SK-N-SH treated with all-trans-retinoic acid at 6 μM for 48 hours (cell line): ENCODE measurements at regions not wholly inside any gene's neighbourhood (a gene's known extent, or its start where the extent isn't known, plus 50 kb on each side); places are given as distances from the start of the nearest gene placed in this dataset.

Source experiments
- ATAC-seq: fragments of 200-7000 bp; cut with Tn5 transposase; 3 replicates; pipeline ENCODE4 v1.9.1; 2020; ENCODE audit warnings: mild to moderate bottlenecking, moderate library complexity
- ARNTL ChIP-seq: fragments of 450-650 bp; formaldehyde crosslinking; IDR thresholded peaks from 2 replicates; pipeline ENCODE4 v1.5.0; 2020; ENCODE audit warnings: low read depth, mild to moderate bottlenecking, moderate library complexity, borderline replicate concordance
- BACH2 ChIP-seq: fragments of 250-450 bp; sonication (Bioruptor Pico); IDR thresholded peaks from 2 replicates; pipeline ENCODE4 v1.9.0; 2021; ENCODE audit warnings: mild to moderate bottlenecking, borderline replicate concordance
- CREB5 ChIP-seq: fragments of 250-450 bp; sonication (Bioruptor Pico); IDR thresholded peaks from 2 replicates; pipeline ENCODE4 v1.5.1; 2020; ENCODE audit warnings: low read depth, mild to moderate bottlenecking, moderate library complexity
- CSDC2 ChIP-seq: fragments of 250-450 bp; sonication (Bioruptor Pico); IDR thresholded peaks from 2 replicates; pipeline ENCODE4 v1.5.0; 2020; ENCODE audit warnings: mild to moderate bottlenecking, moderate library complexity
- CSRNP3 ChIP-seq: fragments of 250-450 bp; sonication (Bioruptor Pico); IDR thresholded peaks from 2 replicates; pipeline ENCODE4 v1.5.1; 2021; ENCODE audit warnings: mild to moderate bottlenecking, moderate library complexity
- ESRRG ChIP-seq: fragments of 250-450 bp; sonication (Bioruptor Pico); IDR thresholded peaks from 2 replicates; pipeline ENCODE4 v1.6.1; 2021; ENCODE audit warnings: mild to moderate bottlenecking
- OSR1 ChIP-seq: fragments of 250-450 bp; sonication (Bioruptor Pico); IDR thresholded peaks from 2 replicates; pipeline ENCODE4 v1.8.0; 2022; ENCODE audit warnings: moderate library complexity, mild to moderate bottlenecking, inconsistent platforms
- PATZ1 ChIP-seq: fragments of 250-450 bp; sonication (Bioruptor Pico); IDR thresholded peaks from 2 replicates; pipeline ENCODE4 v1.8.0; 2020; ENCODE audit warnings: mild to moderate bottlenecking, moderate library complexity, borderline replicate concordance
- POU6F1 ChIP-seq: fragments of 250-450 bp; sonication (Bioruptor Pico); IDR thresholded peaks from 2 replicates; pipeline ENCODE4 v1.8.0; 2021; ENCODE audit warnings: low read depth, mild to moderate bottlenecking, moderate library complexity, borderline replicate concordance
- PPARA ChIP-seq: fragments of 250-450 bp; sonication (Bioruptor Pico); IDR thresholded peaks from 2 replicates; pipeline ENCODE4 v1.5.0; 2020; ENCODE audit warnings: mild to moderate bottlenecking, borderline replicate concordance
- RARB ChIP-seq: fragments of 250-450 bp; sonication (Bioruptor Pico); IDR thresholded peaks from 2 replicates; pipeline ENCODE4 v1.8.0; 2021; ENCODE audit warnings: mild to moderate bottlenecking, moderate library complexity
- SNAI2 ChIP-seq: fragments of 250-450 bp; sonication (Bioruptor Pico); IDR thresholded peaks from 2 replicates; pipeline ENCODE4 v1.5.0; 2020; ENCODE audit warnings: mild to moderate bottlenecking, moderate library complexity
- TCF4 ChIP-seq: fragments of 250-450 bp; sonication (Bioruptor Pico); IDR thresholded peaks from 2 replicates; pipeline ENCODE4 v1.8.0; 2021; ENCODE audit warnings: mild to moderate bottlenecking, moderate library complexity, borderline replicate concordance
- TOX ChIP-seq: fragments of 250-450 bp; sonication (Bioruptor Pico); IDR thresholded peaks from 2 replicates; pipeline ENCODE4 v1.8.0; 2021; ENCODE audit warnings: mild to moderate bottlenecking, moderate library complexity, borderline replicate concordance
- TSHZ2 ChIP-seq: fragments of 250-450 bp; sonication (Bioruptor Pico); IDR thresholded peaks from 2 replicates; pipeline ENCODE4 v1.5.0; 2020; ENCODE audit warnings: mild to moderate bottlenecking, moderate library complexity
- ZFP3 ChIP-seq: fragments of 250-450 bp; sonication (Bioruptor Pico); IDR thresholded peaks from 2 replicates; pipeline ENCODE4 v1.5.0; 2020; ENCODE audit warnings: mild to moderate bottlenecking, moderate library complexity
- ZNF565 ChIP-seq: fragments of 450-650 bp; formaldehyde crosslinking; conservative IDR thresholded peaks from 2 replicates; pipeline ENCODE4 v1.5.0; 2020; ENCODE audit warnings: low read depth, mild to moderate bottlenecking, moderate library complexity
- ZNF70 ChIP-seq: fragments of 450-650 bp; formaldehyde crosslinking; IDR thresholded peaks from 2 replicates; pipeline ENCODE4 v1.5.0; 2020; ENCODE audit warnings: mild to moderate bottlenecking, moderate library complexity
- ZNF8 ChIP-seq: fragments of 450-650 bp; formaldehyde crosslinking; IDR thresholded peaks from 2 replicates; pipeline ENCODE4 v1.5.0; 2020; ENCODE audit warnings: mild to moderate bottlenecking, moderate library complexity

- no peak for TF ChIP-seq POU6F1 (CRISPR knock-in tag)
- no peak for TF ChIP-seq CSDC2 (CRISPR knock-in tag)
- TF ChIP-seq, all 23 proteins: peak for 0
These were observed 173.4 kb downstream of the TMEM200C start (continued) for GRCh38 chr18:5721924-5722323.

- TF ChIP-seq TCF4, result no peak
- TF ChIP-seq BACH2, result no peak
- no peak for TF ChIP-seq ZNF8 (CRISPR knock-in tag)
- no peak for TF ChIP-seq PPARA (CRISPR knock-in tag)
- TF ChIP-seq SNAI2 (CRISPR knock-in tag), result no peak
- no peak for TF ChIP-seq OSR1
- no peak for ATAC-seq
These were observed 175.2 kb downstream of the TMEM200C start for GRCh38 chr18:5720132-5720531.

- TF ChIP-seq CREB5 (CRISPR knock-in tag) (no peak), ZFP3 (CRISPR knock-in tag) (no peak), ZNF8 (CRISPR knock-in tag) (no peak), CSRNP3 (no peak), ARNTL (CRISPR knock-in tag) (no peak)
- no peak for ATAC-seq
These were observed 173.5 kb upstream of the EPB41L3 start for GRCh38 chr18:5717256-5717655.

GRCh38 chr18:5710676-5711075 is 166.9 kb upstream of the EPB41L3 start:
- no peak for ATAC-seq
- no peak for TF ChIP-seq OSR1
- TF ChIP-seq BACH2, result no peak
- no peak for TF ChIP-seq SNAI2 (CRISPR knock-in tag)
- no peak for TF ChIP-seq TCF4
- no peak for TF ChIP-seq PATZ1 (CRISPR knock-in tag)
- no peak for TF ChIP-seq TSHZ2 (CRISPR knock-in tag)
- TF ChIP-seq PPARA (CRISPR knock-in tag), result no peak

GRCh38 chr18:5710235-5710634 is 166.4 kb upstream of the EPB41L3 start:
- TF ChIP-seq ARNTL (CRISPR knock-in tag) (no peak), ESRRG (CRISPR knock-in tag) (no peak), TOX (CRISPR knock-in tag) (no peak), TSHZ2 (CRISPR knock-in tag) (no peak), BACH2 (no peak), OSR1 (no peak), TCF4 (no peak), ZNF565 (no peak), PATZ1 (CRISPR knock-in tag) (no peak), ZNF70 (CRISPR knock-in tag) (no peak), RARB (CRISPR knock-in tag) (no peak), ZNF8 (CRISPR knock-in tag) (no peak)
- ATAC-seq, result no peak
